Transverse colon (tissue), 4 donors: ENCODE measurements at regions not wholly inside any gene's neighbourhood (a gene's known extent, or its start where the extent isn't known, plus 50 kb on each side); places are given as distances from the start of the nearest gene placed in this dataset.

Experiments
- CTCF ChIP-seq, 5 experiments: fragments of 200-600 bp in 3 of 5; fragments of 450-650 bp in 2 of 5; sonication (generic) in 3 of 5; IDR thresholded peaks; 1 replicate in 2 of 5; 2 replicates in 3 of 5; pipeline ENCODE4 v1.5.1; 2016 to 2017; ENCODE audit warnings: antibody characterized with exemption in 5 of 5, inconsistent platforms in 3 of 5, mild to moderate bottlenecking in 2 of 5, moderate library complexity in 1 of 5
- POLR2A ChIP-seq: fragments of 450-650 bp; IDR thresholded peaks from one replicate; pipeline ENCODE4 v1.6.1; 2016; ENCODE audit warnings: antibody characterized with exemption, mild to moderate bottlenecking, moderate library complexity
- POLR2AphosphoS5 ChIP-seq, 3 donors: sonication (generic); formaldehyde crosslinking; IDR thresholded peaks; one replicate each; pipeline ENCODE4 v1.6.1; 2016; ENCODE audit warnings: antibody characterized with exemption in 3 of 3

GRCh38 chr5:4048398-4048797, 452.8 kb downstream of the IRX1 start:
- TF ChIP-seq POLR2A (no peak), POLR2AphosphoS5 (IDR thresholded peaks at IDR 0.05) (no peak), CTCF (IDR thresholded peaks at IDR 0.05) (no peak)
